ENCODE measurements at regions not wholly inside any gene's neighbourhood (a gene's known extent, or its start where the extent isn't known, plus 50 kb on each side); places are given as distances from the start of the nearest gene placed in this dataset.

GRCh38 chr3:5304789-5305683, 117.5 kb downstream of the EDEM1 start:
- peak; percentile 73 for ATAC-seq

- no peak for ATAC-seq
These were observed 118.1 kb downstream of the EDEM1 start for GRCh38 chr3:5305684-5305989.

GRCh38 chr3:5309171-5309570, 121.7 kb downstream of the EDEM1 start:
- ATAC-seq: no peak

DNA sequence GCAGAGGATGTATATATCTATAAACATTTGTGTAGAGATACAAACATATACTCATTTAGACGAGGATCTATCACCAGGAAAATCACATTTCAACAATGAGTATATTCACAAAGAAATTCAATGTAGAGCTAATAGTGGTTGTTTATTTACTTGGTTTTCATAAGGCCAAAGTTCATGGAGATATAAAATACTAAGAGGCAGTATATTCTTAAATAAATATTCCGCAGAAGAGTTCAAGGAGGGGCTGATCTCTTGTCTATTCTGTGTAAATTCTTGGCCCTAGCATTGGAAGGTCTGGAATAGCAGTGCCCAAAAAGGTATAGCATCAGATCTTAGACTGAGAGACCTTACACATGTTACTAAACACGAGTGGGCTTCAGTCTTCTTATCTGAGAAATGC, 122.1 kb downstream of the EDEM1 start:
- no peak for ATAC-seq

DNA sequence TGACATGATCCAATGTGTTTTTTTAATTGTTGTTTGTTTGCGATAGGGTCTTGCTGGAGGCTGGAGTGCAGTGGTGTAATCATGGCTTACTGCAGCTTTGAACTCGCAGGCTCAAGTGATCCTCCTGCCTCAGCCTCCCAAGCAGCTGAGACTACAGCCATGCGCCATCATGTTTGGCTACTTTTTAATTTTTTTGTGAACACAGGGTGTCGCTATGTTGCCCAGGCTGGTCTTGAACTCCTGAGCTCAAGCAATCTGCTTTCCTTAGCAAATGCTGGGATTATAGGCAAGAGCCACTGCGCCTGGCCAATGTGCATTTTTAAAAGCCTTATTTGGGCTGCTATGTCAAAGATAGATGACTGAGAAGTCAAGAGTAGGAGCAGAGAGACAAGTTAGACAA, 123.0 kb downstream of the EDEM1 start:
- ATAC-seq: no peak

GRCh38 chr3:5312290-5312689, 124.8 kb downstream of the EDEM1 start:
- no peak for ATAC-seq

GRCh38 chr3:5314897-5315296, 127.4 kb downstream of the EDEM1 start:
- no peak for ATAC-seq

GRCh38 chr3:5317557-5317956, 130.1 kb downstream of the EDEM1 start:
- ATAC-seq: no peak

DNA sequence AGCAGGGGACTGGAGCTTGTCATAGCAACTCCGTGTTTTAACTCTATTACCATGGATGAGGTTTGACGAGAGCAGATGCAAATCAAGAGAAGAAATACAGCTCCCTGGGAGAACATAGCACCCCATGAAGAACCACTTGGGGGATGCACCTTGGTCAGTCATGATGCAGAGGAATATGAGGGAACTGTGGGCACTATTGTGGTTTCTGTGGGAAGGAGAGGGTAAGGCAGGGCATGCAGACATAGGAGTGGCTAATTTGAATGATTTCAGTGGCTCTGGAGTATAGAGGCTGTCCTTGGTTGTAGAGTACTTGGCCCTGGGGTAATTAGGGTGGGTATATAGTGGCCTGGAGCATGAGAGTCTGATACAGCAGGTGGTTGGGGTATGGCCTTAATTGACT, 131.9 kb downstream of the EDEM1 start:
- no peak for ATAC-seq

DNA sequence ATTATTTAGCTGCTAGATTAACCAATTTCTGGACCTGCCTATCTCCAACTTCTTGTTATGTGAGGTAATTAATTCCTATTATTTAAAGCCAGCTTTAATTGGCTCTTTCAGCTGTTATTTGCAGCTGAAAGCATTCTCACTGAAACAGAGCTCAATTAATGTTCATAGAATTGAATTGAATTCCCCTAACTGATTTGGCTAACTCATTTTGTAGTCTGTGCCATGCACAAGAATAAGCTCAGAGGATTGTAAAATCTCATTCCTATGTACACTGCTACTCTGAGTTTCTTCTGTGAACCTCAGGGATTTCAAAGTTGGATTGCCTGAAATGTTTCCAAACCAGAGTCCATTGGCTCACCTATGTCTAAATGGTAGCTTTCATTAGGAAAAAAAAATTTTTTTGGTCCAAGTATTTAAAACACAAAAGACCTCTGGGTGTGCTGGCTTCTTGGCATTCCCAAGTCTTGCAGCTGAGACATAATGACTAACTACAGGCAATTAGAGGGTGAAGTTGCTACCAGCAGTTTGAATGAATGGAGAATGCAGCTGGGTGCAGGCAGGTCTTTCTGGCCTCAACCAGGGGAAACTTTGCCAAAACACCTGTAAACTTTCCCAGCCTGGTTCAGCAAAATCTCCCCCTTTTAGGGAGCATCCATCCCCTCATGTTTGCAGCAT, 134.3 kb downstream of the EDEM1 start:
- no peak for ATAC-seq

DNA sequence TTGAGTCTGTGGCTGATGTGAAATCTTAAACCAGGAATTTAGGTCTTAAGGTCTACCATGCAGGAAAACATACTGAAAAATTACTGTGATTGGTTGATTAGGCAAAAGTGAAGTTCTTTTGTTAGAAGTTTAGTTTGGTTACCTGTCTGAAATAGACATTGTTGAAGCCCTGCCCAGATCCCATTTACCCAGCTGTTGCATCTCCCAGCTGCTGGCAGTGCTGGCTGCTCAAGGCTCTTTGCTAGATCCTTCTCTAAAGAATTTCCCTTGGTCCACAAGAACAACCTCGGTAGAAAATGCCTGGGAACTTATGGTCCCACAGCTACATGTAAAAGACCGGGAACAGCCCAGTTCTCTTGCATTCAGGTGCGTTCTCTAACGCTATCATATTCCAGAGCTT, 137.3 kb downstream of the EDEM1 start:
- no peak for ATAC-seq

GRCh38 chr3:5330152-5330810, 142.8 kb downstream of the EDEM1 start:
- ATAC-seq: peak; percentile 58

DNA sequence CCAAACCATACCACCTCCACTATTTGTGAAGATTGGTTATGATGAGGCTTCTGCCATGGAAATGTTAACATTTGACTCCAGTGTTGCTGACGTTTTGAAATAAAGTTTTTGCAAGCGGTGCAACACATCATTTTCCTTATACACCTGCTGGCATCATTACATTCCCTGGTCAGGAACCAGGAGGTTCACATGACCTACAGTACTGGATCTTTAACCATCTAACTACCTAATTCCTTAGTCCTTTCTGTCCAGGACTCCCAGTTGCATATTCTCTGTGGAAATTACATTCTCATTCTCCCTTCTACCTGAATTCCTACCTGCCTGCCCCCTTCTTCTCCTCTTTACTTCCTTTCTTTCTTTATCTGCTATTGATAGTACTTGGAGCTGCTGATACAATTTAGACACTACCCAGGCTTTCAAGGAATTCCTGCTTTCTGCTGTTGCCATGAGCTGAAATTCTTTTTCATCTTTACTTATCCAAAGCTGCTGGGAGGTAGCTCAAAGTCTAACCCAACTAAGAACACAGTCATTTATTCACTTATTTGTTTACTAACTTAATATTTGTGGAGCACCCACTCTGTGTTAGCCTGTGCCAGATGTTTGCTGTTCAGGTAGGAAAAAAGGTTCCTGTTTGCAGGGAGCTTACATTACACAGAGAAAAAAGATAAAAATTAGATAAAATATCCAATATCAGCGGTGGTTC, 144.2 kb downstream of the EDEM1 start:
- ATAC-seq: no peak

DNA sequence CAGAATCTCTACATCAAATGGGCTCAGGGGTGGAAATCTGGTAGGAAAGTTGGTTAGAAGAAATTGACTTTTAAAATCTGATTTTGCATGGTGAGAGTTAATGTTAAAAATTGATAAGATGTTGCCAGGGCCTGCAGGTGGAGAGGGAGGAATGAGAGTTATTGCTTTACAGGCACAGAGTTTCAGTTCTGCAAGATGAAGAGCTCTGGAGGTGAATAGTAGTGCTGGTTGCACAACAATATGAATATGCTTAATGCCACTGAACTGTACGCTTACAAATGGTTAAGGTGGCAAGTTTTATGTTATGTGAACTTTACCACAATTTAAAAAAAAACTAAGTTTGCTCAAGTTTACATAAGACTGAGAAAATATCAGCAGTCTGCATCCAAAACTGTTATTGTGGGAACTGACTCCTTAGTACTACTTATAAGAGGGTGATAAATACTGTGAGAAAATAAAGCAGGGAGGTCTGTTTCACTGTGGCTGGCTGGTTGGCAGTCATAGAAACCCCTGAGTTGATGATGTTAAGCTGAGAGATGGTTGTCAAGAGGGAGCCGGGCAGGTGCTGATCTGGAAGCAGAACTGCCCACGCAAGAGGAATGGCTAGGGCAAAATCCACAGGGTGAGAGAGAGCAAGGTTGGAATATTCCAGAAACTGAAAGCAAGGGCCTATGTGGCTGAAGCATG, 144.9 kb downstream of the EDEM1 start:
- ATAC-seq: no peak

GRCh38 chr3:5339967-5340535, 152.5 kb downstream of the EDEM1 start:
- no peak for ATAC-seq

DNA sequence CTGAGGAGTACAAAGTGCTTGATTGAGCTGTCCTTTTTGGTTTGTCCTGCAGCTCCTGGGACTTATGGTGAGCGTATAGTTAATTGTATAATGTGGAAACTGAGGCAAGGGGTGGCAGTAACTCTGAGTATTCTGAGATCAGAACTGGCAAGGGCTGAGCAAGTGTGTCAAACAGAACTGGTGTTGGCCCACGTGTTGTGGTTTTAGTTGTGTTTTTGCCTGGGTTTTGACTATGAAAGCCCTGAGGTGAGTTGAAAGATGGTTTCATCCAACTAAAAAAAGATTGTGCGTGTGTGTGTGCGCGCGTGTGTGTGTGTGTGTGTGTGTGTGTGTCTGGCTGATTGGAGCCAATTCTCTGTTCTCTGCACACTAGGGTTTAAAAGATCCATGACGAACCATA, 154.1 kb downstream of the EDEM1 start:
- no peak for ATAC-seq

DNA sequence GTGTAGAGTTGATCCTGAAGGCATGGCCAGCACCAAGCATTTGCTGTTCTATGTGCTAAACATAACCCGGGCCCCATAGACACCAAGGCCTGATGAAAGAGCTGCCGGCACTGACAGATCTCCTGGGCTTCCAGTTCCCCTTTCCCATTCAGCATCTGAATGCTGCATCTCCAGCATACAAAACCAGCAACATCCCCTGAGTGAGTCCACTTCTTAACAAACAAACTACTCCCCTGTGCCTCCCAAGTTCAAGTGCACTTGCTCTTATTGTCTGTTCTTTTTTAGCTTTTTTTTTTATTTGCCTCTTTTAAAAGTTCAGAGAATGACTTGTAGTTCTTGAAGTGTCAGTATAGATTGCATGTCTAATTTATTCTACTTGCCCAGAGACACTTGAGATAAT, 156.0 kb downstream of the EDEM1 start:
- no peak for ATAC-seq

DNA sequence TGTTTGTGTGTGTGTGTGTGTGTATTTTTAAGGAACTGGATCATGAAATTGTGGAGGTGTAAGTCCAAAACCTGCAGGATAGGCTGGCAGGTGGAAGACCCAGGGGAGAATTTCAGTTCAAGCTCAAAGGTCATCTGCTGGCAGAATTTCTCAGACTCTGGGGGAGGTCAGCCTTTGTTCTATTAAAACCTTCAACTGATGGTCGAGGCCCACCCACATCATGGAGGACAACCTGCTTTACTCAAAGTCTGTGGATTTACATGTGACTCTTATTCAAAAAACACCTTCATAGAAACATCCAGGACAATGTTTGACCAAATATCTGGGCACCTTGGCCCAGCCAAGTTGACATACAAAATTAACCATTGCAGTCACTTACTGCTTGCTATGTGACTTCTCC, 157.2 kb downstream of the EDEM1 start:
- no peak for ATAC-seq

GRCh38 chr3:5347486-5347885, 160.0 kb downstream of the EDEM1 start:
- no peak for ATAC-seq

DNA sequence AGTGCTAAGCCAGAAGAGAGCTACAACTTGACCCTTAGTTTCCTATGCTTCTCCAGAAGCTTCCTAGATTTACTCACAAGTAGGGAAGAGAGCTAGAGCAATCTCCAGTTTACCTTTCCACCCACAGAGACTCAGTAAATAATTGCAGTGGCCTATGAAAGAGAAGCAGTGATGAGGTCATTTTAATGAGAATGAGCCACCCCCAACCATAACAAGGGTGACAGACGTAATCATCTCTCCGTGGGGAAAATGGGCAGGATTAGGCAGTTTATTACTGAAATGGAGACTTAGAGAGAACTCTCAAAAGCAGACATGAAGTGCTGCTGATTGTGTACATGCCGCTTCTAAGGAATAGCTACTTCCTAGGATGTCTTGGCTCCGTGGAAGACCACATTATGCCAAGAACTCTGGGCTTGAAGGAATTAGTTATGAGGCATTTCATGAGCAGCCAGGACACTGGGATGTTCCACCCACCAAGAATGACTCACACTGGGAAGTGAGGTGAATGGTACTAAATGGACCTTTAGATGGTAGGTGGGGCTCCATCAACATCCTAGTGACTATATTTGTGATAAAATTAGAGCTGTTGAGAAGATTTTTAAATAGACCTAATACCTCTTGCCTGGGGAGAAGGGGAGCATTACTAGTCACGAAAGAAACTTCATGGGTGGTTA, 160.9 kb downstream of the EDEM1 start:
- no peak for ATAC-seq

GRCh38 chr3:5349343-5349742, 161.8 kb downstream of the EDEM1 start:
- ATAC-seq: no peak

DNA sequence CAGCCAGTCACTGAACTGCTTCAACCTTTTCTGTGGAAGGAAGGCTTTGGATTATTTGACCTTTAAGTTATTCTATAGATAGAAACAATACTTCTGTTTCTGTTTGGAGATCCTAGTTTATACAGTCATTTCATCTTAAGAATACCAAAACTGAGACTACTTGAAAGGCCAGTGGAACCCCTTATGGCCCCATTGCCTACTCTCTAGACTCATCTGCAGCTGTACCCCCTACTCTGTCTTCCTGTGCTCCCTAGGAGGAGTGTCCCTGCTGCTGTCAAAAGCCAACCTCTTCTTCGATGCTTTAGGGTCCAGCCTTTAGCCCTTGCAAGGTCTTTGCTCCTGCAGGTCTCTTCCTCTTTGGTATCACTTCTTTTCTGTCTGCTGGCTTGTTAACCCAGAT, 169.6 kb downstream of the EDEM1 start:
- no peak for ATAC-seq

All from esophagus mucosa (tissue), 1 donor.